Mammary epithelial cell (primary cell): ENCODE measurements at regions not wholly inside any gene's neighbourhood (a gene's known extent, or its start where the extent isn't known, plus 50 kb on each side); places are given as distances from the start of the nearest gene placed in this dataset.

Experiments used
- EZH2 ChIP-seq: IDR thresholded peaks from 2 replicates; pipeline ENCODE4 v1.6.1; 2012; ENCODE audit warnings: low read length, inconsistent platforms, borderline replicate concordance
- TF ChIP-seq, protein P1 (sequence below), 2 donors: IDR thresholded peaks in 1 of 2; conservative IDR thresholded peaks in 1 of 2; 2 replicates each; pipeline ENCODE4 v1.5.1; 2011 to 2012; ENCODE audit warnings: inconsistent platforms in 2 of 2, low read length in 2 of 2, mild to moderate bottlenecking in 2 of 2, control low read depth in 1 of 2, low read depth in 1 of 2; ENCODE audit not compliant: insufficient read depth in 1 of 2; ENCODE audit errors: extremely low read depth in 1 of 2

DNA sequence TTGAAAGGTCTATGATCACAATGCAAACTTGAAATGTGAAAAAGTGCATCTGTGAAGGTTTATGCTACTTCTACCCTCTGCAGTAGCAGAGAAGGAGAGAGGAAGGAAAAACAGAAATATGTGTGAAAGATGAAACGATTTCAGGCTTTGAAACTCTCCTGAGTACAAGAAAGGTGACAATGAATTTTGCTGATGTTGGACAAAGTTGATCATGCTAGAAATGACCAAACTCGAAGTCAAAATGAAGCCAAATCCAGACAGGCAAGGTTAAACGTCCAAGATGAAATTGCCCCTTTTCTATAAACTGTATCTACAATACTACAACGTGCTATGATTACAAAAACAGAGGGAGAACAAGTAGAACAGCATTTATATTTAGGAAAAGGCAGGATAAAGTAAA is 67.0 kb upstream of the C7orf33 start:
- TF ChIP-seq, protein P1, sequence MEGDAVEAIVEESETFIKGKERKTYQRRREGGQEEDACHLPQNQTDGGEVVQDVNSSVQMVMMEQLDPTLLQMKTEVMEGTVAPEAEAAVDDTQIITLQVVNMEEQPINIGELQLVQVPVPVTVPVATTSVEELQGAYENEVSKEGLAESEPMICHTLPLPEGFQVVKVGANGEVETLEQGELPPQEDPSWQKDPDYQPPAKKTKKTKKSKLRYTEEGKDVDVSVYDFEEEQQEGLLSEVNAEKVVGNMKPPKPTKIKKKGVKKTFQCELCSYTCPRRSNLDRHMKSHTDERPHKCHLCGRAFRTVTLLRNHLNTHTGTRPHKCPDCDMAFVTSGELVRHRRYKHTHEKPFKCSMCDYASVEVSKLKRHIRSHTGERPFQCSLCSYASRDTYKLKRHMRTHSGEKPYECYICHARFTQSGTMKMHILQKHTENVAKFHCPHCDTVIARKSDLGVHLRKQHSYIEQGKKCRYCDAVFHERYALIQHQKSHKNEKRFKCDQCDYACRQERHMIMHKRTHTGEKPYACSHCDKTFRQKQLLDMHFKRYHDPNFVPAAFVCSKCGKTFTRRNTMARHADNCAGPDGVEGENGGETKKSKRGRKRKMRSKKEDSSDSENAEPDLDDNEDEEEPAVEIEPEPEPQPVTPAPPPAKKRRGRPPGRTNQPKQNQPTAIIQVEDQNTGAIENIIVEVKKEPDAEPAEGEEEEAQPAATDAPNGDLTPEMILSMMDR (conservative IDR thresholded peaks at IDR 0.05 in 1 of 2, IDR thresholded peaks at IDR 0.05 in 1 of 2; ENCODE audit: extremely low read depth in 1 of 2, insufficient read depth in 1 of 2, low read depth in 1 of 2, low read length in 2 of 2) = no peak
- no peak for TF ChIP-seq EZH2
